Sigmoid colon (tissue), 4 donors: ENCODE measurements at regions not wholly inside any gene's neighbourhood (a gene's known extent, or its start where the extent isn't known, plus 50 kb on each side); places are given as distances from the start of the nearest gene placed in this dataset.

Experiments
- EP300 ChIP-seq, 4 donors: sonication (generic); formaldehyde crosslinking; IDR thresholded peaks; one replicate each; pipeline ENCODE4 v1.6.1; 2017; ENCODE audit warnings: antibody characterized with exemption in 4 of 4
- POLR2A ChIP-seq, 2 donors: fragments of 450-650 bp; IDR thresholded peaks; one replicate each; pipeline ENCODE4 v1.6.1; 2016; ENCODE audit warnings: antibody characterized with exemption in 2 of 2, mild to moderate bottlenecking in 2 of 2, moderate library complexity in 2 of 2
- POLR2AphosphoS5 ChIP-seq, 4 donors: sonication (generic); formaldehyde crosslinking; IDR thresholded peaks; one replicate each; pipeline ENCODE4 v1.6.1; 2017; ENCODE audit warnings: antibody characterized with exemption in 4 of 4
- TF ChIP-seq, protein P1 (sequence below), 4 experiments: fragments of 450-650 bp in 3 of 4; fragments of 200-600 bp in 1 of 4; IDR thresholded peaks; one replicate each; pipeline ENCODE4 v1.5.1; 2016 to 2019; ENCODE audit warnings: antibody characterized with exemption in 4 of 4, mild to moderate bottlenecking in 3 of 4, moderate library complexity in 2 of 4

DNA sequence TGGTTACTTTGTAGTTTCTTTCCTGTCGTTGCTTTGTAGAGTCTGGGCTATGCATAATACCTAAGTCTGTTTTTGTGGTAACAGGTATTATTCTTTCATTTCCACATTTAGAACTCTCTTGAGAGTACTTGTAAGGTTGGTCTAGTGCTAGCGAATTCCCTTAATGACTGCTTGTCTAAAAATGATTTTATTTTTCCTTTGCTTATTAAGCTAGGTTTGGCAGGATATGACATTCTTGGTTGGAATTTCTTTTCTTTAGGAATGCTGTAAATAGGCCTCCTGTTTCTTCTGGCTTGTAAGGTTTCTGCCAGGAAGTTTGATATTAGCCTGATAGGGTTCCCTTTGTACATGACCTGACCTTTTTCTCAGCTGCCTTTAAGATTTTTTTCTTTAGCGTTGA lies 70.1 kb upstream of the SGO1 start:
- TF ChIP-seq, protein P1, sequence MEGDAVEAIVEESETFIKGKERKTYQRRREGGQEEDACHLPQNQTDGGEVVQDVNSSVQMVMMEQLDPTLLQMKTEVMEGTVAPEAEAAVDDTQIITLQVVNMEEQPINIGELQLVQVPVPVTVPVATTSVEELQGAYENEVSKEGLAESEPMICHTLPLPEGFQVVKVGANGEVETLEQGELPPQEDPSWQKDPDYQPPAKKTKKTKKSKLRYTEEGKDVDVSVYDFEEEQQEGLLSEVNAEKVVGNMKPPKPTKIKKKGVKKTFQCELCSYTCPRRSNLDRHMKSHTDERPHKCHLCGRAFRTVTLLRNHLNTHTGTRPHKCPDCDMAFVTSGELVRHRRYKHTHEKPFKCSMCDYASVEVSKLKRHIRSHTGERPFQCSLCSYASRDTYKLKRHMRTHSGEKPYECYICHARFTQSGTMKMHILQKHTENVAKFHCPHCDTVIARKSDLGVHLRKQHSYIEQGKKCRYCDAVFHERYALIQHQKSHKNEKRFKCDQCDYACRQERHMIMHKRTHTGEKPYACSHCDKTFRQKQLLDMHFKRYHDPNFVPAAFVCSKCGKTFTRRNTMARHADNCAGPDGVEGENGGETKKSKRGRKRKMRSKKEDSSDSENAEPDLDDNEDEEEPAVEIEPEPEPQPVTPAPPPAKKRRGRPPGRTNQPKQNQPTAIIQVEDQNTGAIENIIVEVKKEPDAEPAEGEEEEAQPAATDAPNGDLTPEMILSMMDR (IDR thresholded peaks at IDR 0.05), result no peak
- TF ChIP-seq EP300 (IDR thresholded peaks at IDR 0.05) (no peak), POLR2A (IDR thresholded peaks at IDR 0.05) (no peak), POLR2AphosphoS5 (IDR thresholded peaks at IDR 0.05) (no peak)
